ENCODE measurements at regions not wholly inside any gene's neighbourhood (a gene's known extent, or its start where the extent isn't known, plus 50 kb on each side); places are given as distances from the start of the nearest gene placed in this dataset.
A peak's percentile ranks its signal among the peaks of the same experiment; 100 is the strongest.

DNA sequence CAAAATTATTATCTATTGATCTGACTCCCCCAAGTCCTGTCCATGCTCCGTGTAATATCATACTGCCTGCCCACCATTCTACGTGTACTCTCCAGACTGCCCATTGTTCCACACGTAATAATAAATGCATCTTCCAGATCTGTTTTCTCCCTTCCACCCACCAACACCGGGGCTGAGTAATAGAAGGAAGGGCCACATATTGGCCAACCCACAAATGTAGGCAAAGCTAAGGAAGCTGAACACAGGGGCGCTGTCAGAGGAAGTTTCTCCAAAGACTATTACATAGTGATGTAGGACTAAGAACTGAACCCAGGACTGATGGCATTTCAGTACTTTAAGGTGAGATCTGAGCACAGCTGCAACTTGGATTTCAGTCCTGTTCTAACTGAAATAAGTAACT lies 135.8 kb upstream of the GUCY1A1 start:
- H3K9ac ChIP-seq (ENCODE audit: low read length in 3 of 3), result no peak overlapping the region
- no peak overlapping the region for H3K4me3 ChIP-seq (ENCODE audit: low read length in 3 of 3)
- DNase-seq (no peak), FAIRE-seq (no peak)
- H3K27me3 ChIP-seq (ENCODE audit: control insufficient read depth, insufficient read depth, low read length), result no peaks in the 10 kb centered on the region
- intact Hi-C loops (cut with DNase I), result no loop called here
- TF ChIP-seq, protein P1, sequence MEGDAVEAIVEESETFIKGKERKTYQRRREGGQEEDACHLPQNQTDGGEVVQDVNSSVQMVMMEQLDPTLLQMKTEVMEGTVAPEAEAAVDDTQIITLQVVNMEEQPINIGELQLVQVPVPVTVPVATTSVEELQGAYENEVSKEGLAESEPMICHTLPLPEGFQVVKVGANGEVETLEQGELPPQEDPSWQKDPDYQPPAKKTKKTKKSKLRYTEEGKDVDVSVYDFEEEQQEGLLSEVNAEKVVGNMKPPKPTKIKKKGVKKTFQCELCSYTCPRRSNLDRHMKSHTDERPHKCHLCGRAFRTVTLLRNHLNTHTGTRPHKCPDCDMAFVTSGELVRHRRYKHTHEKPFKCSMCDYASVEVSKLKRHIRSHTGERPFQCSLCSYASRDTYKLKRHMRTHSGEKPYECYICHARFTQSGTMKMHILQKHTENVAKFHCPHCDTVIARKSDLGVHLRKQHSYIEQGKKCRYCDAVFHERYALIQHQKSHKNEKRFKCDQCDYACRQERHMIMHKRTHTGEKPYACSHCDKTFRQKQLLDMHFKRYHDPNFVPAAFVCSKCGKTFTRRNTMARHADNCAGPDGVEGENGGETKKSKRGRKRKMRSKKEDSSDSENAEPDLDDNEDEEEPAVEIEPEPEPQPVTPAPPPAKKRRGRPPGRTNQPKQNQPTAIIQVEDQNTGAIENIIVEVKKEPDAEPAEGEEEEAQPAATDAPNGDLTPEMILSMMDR (IDR thresholded peaks at IDR 0.05; ENCODE audit: borderline replicate concordance, extremely low read depth, insufficient read depth), result no peak
- no peak overlapping the region for H3K27ac ChIP-seq (ENCODE audit: low read depth in 2 of 2, low read length in 2 of 2)
- no peaks in the 10 kb centered on the region for H3K9me3 ChIP-seq (ENCODE audit: control insufficient read depth in 2 of 3, insufficient read depth in 1 of 3, low read length in 3 of 3)
- no peaks in the 10 kb centered on the region for H3K36me3 ChIP-seq (ENCODE audit: control insufficient read depth in 2 of 3, insufficient read depth in 3 of 3, low read length in 3 of 3)
- H3K4me1 ChIP-seq (ENCODE audit: control insufficient read depth in 2 of 3, insufficient read depth in 2 of 3, low read depth in 1 of 3, low read length in 3 of 3), result peaks cover 0 to 2% (median 0%) of the 10 kb centered on the region in 3 donors

DNA sequence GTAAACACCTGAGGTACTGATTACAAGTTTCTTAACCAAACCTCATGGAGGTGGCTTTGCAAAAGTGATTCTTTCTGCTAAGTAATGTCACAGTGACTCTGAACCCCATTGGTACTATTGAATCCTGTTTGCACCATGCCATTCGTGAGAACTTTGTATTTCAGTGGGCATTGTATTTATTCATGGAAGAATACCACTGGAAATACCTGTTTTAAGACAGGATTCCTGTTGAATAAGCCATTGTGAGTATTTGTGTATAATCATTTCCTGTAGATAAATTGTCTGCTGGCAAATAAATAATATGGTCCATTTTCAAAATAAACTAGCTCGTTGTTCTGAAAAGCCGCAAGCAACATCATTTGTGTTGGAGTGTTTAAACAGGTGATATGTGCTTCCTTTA lies 136.4 kb upstream of the GUCY1A1 start:
- no peak overlapping the region for H3K27ac ChIP-seq (ENCODE audit: low read depth in 2 of 2, low read length in 2 of 2)
- no peaks in the 10 kb centered on the region for H3K9me3 ChIP-seq (ENCODE audit: control insufficient read depth in 2 of 3, insufficient read depth in 1 of 3, low read length in 3 of 3)
- intact Hi-C loops (cut with DNase I), result no loop called here
- no peaks in the 10 kb centered on the region for H3K27me3 ChIP-seq (ENCODE audit: control insufficient read depth, insufficient read depth, low read length)
- H3K4me3 ChIP-seq (ENCODE audit: low read length in 3 of 3), result no peak overlapping the region
- TF ChIP-seq, protein P1 (IDR thresholded peaks at IDR 0.05; ENCODE audit: borderline replicate concordance, extremely low read depth, insufficient read depth), result no peak
- H3K9ac ChIP-seq (ENCODE audit: low read length in 3 of 3), result no peak overlapping the region
- FAIRE-seq (no peak), DNase-seq (no peak)
- peaks cover 0 to 2% (median 0%) of the 10 kb centered on the region in 3 donors for H3K4me1 ChIP-seq (ENCODE audit: control insufficient read depth in 2 of 3, insufficient read depth in 2 of 3, low read depth in 1 of 3, low read length in 3 of 3)
- H3K36me3 ChIP-seq (ENCODE audit: control insufficient read depth in 2 of 3, insufficient read depth in 3 of 3, low read length in 3 of 3), result no peaks in the 10 kb centered on the region

DNA sequence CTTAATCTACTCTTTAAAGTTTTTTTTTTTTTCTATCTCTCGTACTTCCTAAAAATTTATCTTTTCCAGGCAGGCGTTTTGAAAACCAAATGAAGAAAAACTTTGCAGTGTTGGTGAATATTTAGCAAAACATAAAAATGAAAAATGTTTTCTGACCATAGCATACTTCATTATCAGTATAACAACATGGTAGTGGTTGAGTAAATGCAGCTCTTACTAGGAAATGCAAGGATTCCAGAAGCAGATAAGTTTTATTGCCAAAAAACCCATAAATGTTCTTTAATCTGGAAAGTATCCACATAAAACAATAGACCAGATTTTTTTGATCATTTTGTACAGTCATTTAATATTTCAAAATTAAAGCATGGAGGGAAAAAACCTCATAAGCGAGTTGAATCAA lies 136.9 kb upstream of the GUCY1A1 start:
- H3K27me3 ChIP-seq (ENCODE audit: control insufficient read depth, insufficient read depth, low read length), result no peaks in the 10 kb centered on the region
- intact Hi-C loops (cut with DNase I), result no loop called here
- no peak overlapping the region for H3K9ac ChIP-seq (ENCODE audit: low read length in 3 of 3)
- TF ChIP-seq, protein P1 (IDR thresholded peaks at IDR 0.05; ENCODE audit: borderline replicate concordance, extremely low read depth, insufficient read depth), result no peak
- no peaks in the 10 kb centered on the region for H3K9me3 ChIP-seq (ENCODE audit: control insufficient read depth in 2 of 3, insufficient read depth in 1 of 3, low read length in 3 of 3)
- FAIRE-seq, result peak; percentile 84
- DNase-seq, result peak in 2 of 5 donors; percentile 37 to 77
- no peak overlapping the region for H3K27ac ChIP-seq (ENCODE audit: low read depth in 2 of 2, low read length in 2 of 2)
- H3K4me3 ChIP-seq (ENCODE audit: low read length in 3 of 3), result no peak overlapping the region
- no peaks in the 10 kb centered on the region for H3K36me3 ChIP-seq (ENCODE audit: control insufficient read depth in 2 of 3, insufficient read depth in 3 of 3, low read length in 3 of 3)
- H3K4me1 ChIP-seq (ENCODE audit: control insufficient read depth in 2 of 3, insufficient read depth in 2 of 3, low read depth in 1 of 3, low read length in 3 of 3), result peaks cover 0 to 2% (median 0%) of the 10 kb centered on the region in 3 donors

DNA sequence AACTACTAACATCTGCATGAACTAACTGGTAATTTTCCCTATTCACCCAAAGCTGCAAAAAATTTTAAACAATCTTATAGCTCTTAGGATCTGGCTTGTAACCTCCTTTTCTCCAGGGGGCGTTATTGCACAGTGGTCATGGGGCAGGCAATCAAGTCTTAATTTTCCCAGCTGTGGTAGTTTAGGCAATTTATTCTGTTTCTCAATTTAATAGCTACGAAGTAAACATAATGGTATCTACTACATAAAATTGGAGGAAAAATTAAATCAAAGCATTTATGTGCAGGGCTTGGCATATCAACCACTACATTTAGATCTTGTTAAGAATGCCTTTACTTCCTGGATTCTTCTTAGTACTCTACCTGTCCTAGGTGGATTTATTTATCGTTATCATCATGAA lies 137.4 kb upstream of the GUCY1A1 start:
- no peak for FAIRE-seq
- DNase-seq, result peak in 2 of 5 donors; percentile 51 to 85
- intact Hi-C loops (cut with DNase I), result no loop called here

More for the DNA sequence above, 137.4 kb upstream of the GUCY1A1 start:
- Histone ChIP-seq H3K36me3 (ENCODE audit: control insufficient read depth in 2 of 3, insufficient read depth in 3 of 3, low read length in 3 of 3) (no peaks in the 10 kb centered on the region), H3K4me3 (ENCODE audit: low read length in 3 of 3) (no peak overlapping the region), H3K4me1 (ENCODE audit: control insufficient read depth in 2 of 3, insufficient read depth in 2 of 3, low read depth in 1 of 3, low read length in 3 of 3) (peaks cover 0 to 2% (median 0%) of the 10 kb centered on the region in 3 donors), H3K9me3 (ENCODE audit: control insufficient read depth in 2 of 3, insufficient read depth in 1 of 3, low read length in 3 of 3) (no peaks in the 10 kb centered on the region), H3K9ac (ENCODE audit: low read length in 3 of 3) (no peak overlapping the region), H3K27ac (ENCODE audit: low read depth in 2 of 2, low read length in 2 of 2) (no peak overlapping the region), H3K27me3 (ENCODE audit: control insufficient read depth, insufficient read depth, low read length) (no peaks in the 10 kb centered on the region)
- TF ChIP-seq, protein P1 (IDR thresholded peaks at IDR 0.05; ENCODE audit: borderline replicate concordance, extremely low read depth, insufficient read depth), result peak; percentile 43
